Type B pancreatic cell (in vitro differentiated cells): ENCODE measurements at regions not wholly inside any gene's neighbourhood (a gene's known extent, or its start where the extent isn't known, plus 50 kb on each side); places are given as distances from the start of the nearest gene placed in this dataset.

Experiments
- DNase-seq: peaks from one replicate; pipeline ENCODE4 v3.0.0; 2021; ENCODE audit warnings: mixed read lengths; ENCODE audit not compliant: unreplicated experiment; ENCODE audit errors: extremely low spot score
- H3K27ac Mint-ChIP-seq: 2 replicates; pipeline ENCODE4 v1.8.0; 2021; ENCODE audit warnings: mild to moderate bottlenecking, mixed read lengths
- H3K27me3 Mint-ChIP-seq: 2 replicates; pipeline ENCODE4 v1.8.0; 2021; ENCODE audit warnings: mixed read lengths
- H3K36me3 Mint-ChIP-seq: 2 replicates; pipeline ENCODE4 v1.8.0; 2021; ENCODE audit warnings: mixed read lengths
- H3K4me1 Mint-ChIP-seq: one replicate; pipeline ENCODE4 v1.8.0; 2021; ENCODE audit warnings: mixed read lengths; ENCODE audit not compliant: unreplicated experiment
- H3K4me3 Mint-ChIP-seq: 2 replicates; pipeline ENCODE4 v1.8.0; 2021; ENCODE audit warnings: mild to moderate bottlenecking, mixed read lengths
- H3K9me3 Mint-ChIP-seq: 2 replicates; pipeline ENCODE4 v1.8.0; 2021; ENCODE audit warnings: mixed read lengths
- TF ChIP-seq, protein P1 (sequence below): fragments of 200-600 bp; sonication (generic); conservative IDR thresholded peaks from 2 replicates; pipeline ENCODE4 v1.5.0; 2021; ENCODE audit warnings: antibody characterized with exemption, mild to moderate bottlenecking

DNA sequence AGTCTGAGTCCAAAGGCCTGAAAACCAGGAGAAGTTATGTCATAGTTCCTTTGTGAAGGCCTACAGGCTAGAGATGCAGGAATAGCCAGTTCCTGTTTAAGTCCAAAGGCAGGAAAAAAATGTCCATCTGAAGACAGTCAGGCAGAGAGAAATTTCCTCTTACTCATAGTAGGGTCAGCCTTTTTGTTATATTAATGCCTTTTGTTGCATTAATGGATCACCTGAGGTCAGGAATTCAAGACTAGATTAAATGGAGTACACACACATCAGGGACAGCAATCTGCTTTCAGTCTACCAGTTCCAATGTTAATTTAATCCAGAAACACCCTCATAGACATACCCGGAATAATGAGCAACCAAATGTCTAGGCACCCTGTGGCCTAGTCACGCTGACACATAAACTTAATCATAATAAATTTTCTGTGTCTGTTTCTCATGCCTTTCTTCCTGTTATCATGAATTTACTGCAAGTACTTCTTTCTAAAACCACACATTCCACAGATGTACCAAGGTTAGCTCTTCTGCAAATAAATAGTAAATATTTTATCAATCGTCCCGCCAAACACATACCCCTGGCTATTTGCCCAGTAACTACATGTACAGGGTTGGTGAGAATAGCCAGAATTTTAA, 703.9 kb downstream of the EFNA5 start:
- H3K4me3 Mint-ChIP-seq = no peak overlapping the region
- H3K4me1 Mint-ChIP-seq = no peaks in the 10 kb centered on the region
- H3K27me3 Mint-ChIP-seq = no peaks in the 10 kb centered on the region
- H3K36me3 Mint-ChIP-seq = no peaks in the 10 kb centered on the region
- no peak overlapping the region for H3K27ac Mint-ChIP-seq
- DNase-seq = no peak
- TF ChIP-seq, protein P1, sequence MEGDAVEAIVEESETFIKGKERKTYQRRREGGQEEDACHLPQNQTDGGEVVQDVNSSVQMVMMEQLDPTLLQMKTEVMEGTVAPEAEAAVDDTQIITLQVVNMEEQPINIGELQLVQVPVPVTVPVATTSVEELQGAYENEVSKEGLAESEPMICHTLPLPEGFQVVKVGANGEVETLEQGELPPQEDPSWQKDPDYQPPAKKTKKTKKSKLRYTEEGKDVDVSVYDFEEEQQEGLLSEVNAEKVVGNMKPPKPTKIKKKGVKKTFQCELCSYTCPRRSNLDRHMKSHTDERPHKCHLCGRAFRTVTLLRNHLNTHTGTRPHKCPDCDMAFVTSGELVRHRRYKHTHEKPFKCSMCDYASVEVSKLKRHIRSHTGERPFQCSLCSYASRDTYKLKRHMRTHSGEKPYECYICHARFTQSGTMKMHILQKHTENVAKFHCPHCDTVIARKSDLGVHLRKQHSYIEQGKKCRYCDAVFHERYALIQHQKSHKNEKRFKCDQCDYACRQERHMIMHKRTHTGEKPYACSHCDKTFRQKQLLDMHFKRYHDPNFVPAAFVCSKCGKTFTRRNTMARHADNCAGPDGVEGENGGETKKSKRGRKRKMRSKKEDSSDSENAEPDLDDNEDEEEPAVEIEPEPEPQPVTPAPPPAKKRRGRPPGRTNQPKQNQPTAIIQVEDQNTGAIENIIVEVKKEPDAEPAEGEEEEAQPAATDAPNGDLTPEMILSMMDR = no peak
- H3K9me3 Mint-ChIP-seq = peaks cover 6% of the 10 kb centered on the region

DNA sequence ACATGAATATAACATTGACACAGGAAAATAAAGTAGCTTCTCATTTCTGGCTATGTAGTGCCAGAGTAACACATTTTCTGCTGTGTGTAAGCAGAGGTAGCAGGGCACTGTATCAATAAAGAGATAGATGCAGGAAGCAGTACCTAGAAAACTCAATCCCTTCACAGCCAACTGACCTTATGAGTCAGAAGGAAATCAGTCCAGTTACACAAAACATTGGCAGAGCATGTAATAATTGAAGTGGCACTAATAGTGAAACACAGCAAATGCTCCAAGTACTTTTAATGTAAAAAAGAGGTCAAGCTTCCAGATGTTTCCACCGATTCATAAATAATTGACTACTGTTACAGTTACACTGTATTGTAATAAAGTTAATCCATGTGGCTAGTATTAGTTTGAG, 706.6 kb downstream of the EFNA5 start:
- H3K27ac Mint-ChIP-seq = no peak overlapping the region
- peaks cover 9% of the 10 kb centered on the region for H3K4me1 Mint-ChIP-seq
- H3K36me3 Mint-ChIP-seq = no peaks in the 10 kb centered on the region
- H3K4me3 Mint-ChIP-seq = no peak overlapping the region
- TF ChIP-seq, protein P1 = no peak
- H3K9me3 Mint-ChIP-seq = peaks cover 6% of the 10 kb centered on the region
- no peak for DNase-seq
- H3K27me3 Mint-ChIP-seq = no peaks in the 10 kb centered on the region

DNA sequence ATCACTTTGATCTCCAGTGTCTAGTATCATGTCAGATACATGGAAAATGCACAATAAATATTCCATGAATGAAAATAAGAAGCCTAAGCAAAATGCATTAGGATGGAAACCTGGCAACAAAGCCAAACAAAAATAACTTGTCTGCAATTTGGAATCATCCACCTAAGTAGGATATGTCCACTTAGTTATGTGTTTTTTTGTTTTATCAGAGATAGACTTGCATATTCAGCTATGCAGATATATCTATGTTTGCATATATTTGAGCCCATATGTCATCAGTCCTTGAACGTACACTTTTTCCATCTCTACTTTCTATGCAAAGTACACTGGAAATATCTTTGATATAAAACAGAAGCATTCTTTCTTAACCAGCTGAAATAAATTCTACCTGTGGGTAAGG, 707.1 kb downstream of the EFNA5 start:
- Mint-ChIP-seq H3K4me3 (no peak overlapping the region), H3K27me3 (no peaks in the 10 kb centered on the region)

DNA sequence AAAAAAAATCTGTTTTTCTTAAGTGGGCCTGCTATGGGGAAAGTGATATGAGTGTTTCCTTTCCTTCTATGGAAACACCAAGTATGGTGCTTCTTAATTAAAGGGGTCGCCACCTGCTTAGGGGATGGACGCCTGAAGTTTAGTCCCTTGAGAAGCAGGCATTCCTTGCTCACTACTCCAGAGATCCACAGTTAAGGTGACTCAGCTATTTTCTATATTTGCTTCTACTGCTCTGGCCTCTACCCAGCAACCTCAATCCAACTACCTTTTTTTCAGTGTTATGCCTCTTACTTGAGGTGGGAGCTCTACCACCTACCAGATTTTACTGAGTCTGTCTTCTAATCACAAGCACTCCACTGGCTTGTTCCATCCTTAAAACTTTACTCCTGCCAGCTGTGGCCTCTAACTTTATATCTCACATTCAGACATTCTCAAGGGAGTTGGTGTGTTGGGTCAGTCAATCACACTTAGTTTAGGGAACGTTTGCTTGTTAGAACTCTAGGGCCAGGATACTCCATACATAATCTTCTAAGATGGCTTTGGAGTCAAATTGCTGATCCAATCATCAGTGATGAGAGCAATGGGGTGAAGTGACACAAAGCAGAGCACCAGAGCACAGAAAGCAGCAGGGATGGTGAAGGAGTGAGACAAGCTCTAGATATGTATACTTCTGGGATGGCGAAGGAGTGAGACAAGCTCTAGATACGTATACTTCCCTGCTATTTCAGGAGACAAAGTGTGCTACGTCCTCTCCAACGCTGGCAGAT, 708.1 kb downstream of the EFNA5 start:
- Mint-ChIP-seq H3K9me3 (peaks cover 6% of the 10 kb centered on the region), H3K27me3 (no peaks in the 10 kb centered on the region), H3K27ac (no peak overlapping the region), H3K4me3 (no peak overlapping the region), H3K4me1 (peaks cover 11% of the 10 kb centered on the region), H3K36me3 (no peaks in the 10 kb centered on the region)
- DNase-seq = no peak
- TF ChIP-seq, protein P1 = no peak

More for the DNA sequence above, 707.1 kb downstream of the EFNA5 start:
- no peak for DNase-seq
- Mint-ChIP-seq H3K4me1 (peaks cover 11% of the 10 kb centered on the region), H3K36me3 (no peaks in the 10 kb centered on the region), H3K27ac (no peak overlapping the region), H3K9me3 (peaks cover 6% of the 10 kb centered on the region)
- TF ChIP-seq, protein P1 = no peak

DNA sequence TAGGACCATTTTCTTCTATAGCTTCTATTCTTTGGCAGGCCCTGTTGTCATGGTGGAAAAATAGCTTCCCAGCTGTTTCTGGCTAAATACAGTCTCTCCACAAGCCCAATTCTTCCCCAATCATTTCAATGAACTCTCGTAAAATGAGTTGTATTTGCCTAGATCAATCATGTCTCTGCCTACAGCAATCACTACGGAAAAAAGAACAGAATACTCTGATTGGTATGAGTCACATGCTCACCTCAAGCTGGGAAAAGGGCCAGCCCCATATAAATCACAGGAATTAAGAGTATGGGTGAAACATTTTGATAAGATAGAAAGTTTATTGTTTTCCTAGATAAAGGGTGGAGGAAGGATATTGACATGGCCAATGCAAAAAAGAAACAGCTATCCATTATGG, 711.4 kb downstream of the EFNA5 start:
- H3K4me3 Mint-ChIP-seq = no peak overlapping the region
- TF ChIP-seq, protein P1 = no peak

More for the DNA sequence above, 711.4 kb downstream of the EFNA5 start:
- Mint-ChIP-seq H3K9me3 (peaks cover 13% of the 10 kb centered on the region), H3K27me3 (no peaks in the 10 kb centered on the region), H3K4me1 (peaks cover 18% of the 10 kb centered on the region), H3K27ac (no peak overlapping the region), H3K36me3 (no peaks in the 10 kb centered on the region)
- no peak for DNase-seq
